ENCODE measurements at regions not wholly inside any gene's neighbourhood (a gene's known extent, or its start where the extent isn't known, plus 50 kb on each side); places are given as distances from the start of the nearest gene placed in this dataset.

DNA sequence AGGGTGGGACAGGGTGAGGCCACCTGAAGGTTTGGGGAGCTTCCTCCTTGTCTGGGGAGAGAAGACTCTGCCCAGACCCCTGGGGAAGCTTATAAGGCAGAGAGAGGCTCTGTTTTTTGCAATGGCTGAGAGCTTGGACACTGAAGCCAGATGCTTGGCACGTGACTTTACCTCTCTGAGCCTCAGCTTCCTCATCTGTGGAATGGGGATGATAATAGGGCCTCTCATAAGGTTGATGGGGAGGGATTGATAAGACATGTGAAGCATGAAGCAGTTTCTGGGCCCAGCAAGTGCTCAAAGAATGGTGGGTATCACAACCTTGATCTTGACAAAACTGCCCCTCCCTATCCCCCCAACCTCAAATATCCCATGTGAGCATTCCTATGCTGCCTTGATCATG is 195.4 kb upstream of the LHX5 start:
- no peak for DNase-seq (ENCODE audit: low read depth)
- TF ChIP-seq, protein P1, sequence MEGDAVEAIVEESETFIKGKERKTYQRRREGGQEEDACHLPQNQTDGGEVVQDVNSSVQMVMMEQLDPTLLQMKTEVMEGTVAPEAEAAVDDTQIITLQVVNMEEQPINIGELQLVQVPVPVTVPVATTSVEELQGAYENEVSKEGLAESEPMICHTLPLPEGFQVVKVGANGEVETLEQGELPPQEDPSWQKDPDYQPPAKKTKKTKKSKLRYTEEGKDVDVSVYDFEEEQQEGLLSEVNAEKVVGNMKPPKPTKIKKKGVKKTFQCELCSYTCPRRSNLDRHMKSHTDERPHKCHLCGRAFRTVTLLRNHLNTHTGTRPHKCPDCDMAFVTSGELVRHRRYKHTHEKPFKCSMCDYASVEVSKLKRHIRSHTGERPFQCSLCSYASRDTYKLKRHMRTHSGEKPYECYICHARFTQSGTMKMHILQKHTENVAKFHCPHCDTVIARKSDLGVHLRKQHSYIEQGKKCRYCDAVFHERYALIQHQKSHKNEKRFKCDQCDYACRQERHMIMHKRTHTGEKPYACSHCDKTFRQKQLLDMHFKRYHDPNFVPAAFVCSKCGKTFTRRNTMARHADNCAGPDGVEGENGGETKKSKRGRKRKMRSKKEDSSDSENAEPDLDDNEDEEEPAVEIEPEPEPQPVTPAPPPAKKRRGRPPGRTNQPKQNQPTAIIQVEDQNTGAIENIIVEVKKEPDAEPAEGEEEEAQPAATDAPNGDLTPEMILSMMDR (conservative IDR thresholded peaks at IDR 0.05; ENCODE audit: low read depth, low read length): no peak
- no peak overlapping the region for H3K4me3 ChIP-seq (ENCODE audit: low read length)

DNA sequence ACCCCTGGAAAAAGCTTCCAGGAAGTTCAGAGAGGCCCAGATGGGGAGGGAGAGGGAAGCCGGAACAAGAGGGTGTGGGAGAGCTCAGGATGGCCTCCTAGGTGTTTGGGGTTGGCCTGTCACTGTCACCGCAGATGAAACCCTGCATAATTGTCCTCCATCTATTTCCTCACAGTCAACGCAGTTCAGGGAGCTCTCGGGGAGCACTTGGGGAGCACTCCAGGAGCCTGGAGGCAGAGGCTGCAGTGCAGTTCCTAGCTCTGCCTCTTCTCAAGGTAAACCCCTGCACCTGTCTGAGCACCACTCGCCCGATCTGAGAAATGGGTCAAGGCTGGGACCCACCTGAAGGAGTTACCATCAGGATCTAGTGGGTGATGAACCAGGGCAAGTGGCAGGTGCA is 194.6 kb upstream of the LHX5 start:
- DNase-seq (ENCODE audit: low read depth): no peak
- no peak overlapping the region for H3K4me3 ChIP-seq (ENCODE audit: low read length)
- TF ChIP-seq, protein P1 (conservative IDR thresholded peaks at IDR 0.05; ENCODE audit: low read depth, low read length): no peak

DNA sequence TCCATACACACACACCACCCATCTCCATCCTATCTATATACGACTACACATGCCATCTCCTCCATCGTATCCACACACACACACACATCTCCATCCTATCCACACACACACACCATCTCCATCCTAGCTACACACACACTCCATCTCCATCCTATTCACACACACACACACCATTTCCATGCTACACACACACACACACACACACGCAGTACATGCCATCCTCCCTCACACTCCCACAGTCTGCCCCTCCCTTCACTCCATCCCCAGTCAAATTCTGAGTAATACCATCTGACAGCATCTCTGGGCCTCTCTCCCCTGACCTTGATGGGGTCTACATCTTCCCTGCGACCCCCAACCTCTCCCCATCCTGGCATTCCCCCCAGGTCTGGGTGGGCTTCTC is 193.8 kb upstream of the LHX5 start:
- DNase-seq (ENCODE audit: low read depth): no peak
- TF ChIP-seq, protein P1 (conservative IDR thresholded peaks at IDR 0.05; ENCODE audit: low read depth, low read length): no peak
- H3K4me3 ChIP-seq (ENCODE audit: low read length): no peak overlapping the region

DNA sequence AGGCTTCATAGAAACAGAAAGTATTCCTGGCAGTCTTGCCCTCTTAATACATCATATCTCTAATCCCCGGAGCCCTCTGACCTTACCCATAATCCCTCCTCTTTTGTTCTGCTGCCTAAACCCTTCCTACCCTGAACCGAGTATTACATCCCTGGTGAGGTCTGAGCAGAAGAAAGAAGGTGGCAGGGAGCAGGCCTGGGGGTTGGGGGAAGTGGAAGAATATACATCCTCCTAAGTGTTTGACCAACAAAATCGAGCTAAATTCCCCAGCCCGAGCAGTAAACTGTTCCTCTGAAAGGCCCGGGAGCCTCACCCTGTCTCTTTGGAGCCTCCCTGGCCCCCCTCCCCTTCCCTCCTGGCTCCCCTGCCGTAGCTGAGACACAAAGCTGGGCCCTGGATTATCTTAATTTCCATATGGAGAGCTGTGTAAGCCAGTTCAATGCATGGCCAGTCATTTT is 192.6 kb upstream of the LHX5 start:
- peak; percentile 8 for DNase-seq (ENCODE audit: low read depth)
- no peak overlapping the region for H3K4me3 ChIP-seq (ENCODE audit: low read length)
- TF ChIP-seq, protein P1 (conservative IDR thresholded peaks at IDR 0.05; ENCODE audit: low read depth, low read length): no peak

DNA sequence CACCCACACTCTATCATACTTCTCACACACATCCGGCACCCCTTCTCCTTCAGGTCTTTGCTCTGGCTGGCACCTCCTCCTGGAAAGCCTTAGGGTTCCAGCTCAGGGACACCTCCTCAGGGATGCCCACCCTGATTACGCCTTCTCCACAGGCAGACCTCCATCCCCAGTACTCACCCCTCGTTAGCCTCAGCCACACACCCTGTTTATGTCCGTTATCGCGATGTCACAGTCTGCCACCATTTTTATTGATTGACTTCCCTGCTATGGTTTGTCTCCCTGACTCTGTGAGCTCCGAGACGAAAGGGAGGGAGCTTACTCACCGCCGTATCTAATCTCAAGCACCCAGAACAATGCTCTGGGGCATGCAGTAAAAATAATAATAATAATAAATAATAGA is 191.7 kb upstream of the LHX5 start:
- DNase-seq (ENCODE audit: low read depth): no peak
- no peak overlapping the region for H3K4me3 ChIP-seq (ENCODE audit: low read length)
- TF ChIP-seq, protein P1 (conservative IDR thresholded peaks at IDR 0.05; ENCODE audit: low read depth, low read length): no peak

DNA sequence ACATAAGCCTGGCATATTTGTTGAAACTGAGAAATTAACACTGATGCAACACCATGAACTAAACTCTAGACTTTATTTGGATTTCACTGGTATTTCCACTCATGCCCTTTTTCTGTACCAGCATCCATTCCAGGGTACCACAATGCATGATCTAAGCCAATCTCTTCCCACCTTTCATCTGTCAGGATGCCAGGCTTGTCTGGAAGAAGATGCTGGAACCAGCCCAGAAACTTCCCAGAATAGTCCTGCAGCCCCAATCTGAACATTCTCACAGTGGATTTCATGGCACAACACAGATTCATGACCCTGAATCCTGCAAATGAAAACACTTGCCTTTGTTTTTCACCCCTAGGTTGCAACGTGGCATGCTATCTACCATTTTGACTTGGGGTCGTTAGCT is 189.3 kb upstream of the LHX5 start:
- no peak for DNase-seq (ENCODE audit: low read depth)
- H3K4me3 ChIP-seq (ENCODE audit: low read length): no peak overlapping the region
- TF ChIP-seq, protein P1 (conservative IDR thresholded peaks at IDR 0.05; ENCODE audit: low read depth, low read length): no peak

DNA sequence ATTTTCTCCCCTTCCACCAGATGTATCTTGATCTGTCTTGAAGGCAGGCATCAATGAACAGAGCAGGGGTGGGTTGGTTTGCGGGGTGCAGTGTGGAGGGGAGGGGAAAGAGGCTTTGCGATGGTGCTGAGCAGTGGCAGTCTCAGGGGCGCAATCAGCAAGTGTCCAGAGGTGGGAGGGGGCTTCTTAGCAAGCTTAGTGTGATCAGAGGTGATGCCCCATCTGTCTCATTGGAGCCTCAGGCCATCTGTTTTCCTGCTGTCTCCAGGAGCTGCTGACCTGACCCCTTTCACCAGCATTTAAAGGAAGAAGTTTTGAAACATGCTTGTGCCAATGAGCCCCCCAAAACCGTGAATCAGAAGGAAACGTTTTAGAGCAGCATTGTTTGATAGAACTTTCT is 187.7 kb upstream of the LHX5 start:
- no peak overlapping the region for H3K4me3 ChIP-seq (ENCODE audit: low read length)
- no peak for DNase-seq (ENCODE audit: low read depth)
- TF ChIP-seq, protein P1 (conservative IDR thresholded peaks at IDR 0.05; ENCODE audit: low read depth, low read length): no peak
